NCI-H774 (cell line): ENCODE measurements at regions not wholly inside any gene's neighbourhood (a gene's known extent, or its start where the extent isn't known, plus 50 kb on each side); places are given as distances from the start of the nearest gene placed in this dataset.
"Not testable (repeated sequence)": the region's sequence is repeated elsewhere in the genome, so short reads cannot be mapped to it uniquely, and the experiment has no call there.

Experiments
- DNase-seq: peaks from one replicate; lab custom pipeline; 2025; lab: John Stamatoyannopoulos, UW

- DNase-seq, result no peak
Observed at GRCh38 chr13:87538366-87539052, 132.7 kb upstream of the SLITRK5 start.

- no peak for DNase-seq
Observed at GRCh38 chr13:87553142-87553541, 118.0 kb upstream of the SLITRK5 start.

GRCh38 chr13:87554045-87554444, 117.1 kb upstream of the SLITRK5 start:
- DNase-seq, result no peak

- DNase-seq, result no peak
Observed at GRCh38 chr13:87557788-87558187, 113.4 kb upstream of the SLITRK5 start.

- DNase-seq, result not testable (repeated sequence)
Observed at GRCh38 chr13:87561580-87561979, 109.6 kb upstream of the SLITRK5 start.

- DNase-seq, result no peak
Observed at GRCh38 chr13:87570669-87571068, 100.5 kb upstream of the SLITRK5 start.

GRCh38 chr13:87582399-87582798, 88.8 kb upstream of the SLITRK5 start:
- no peak for DNase-seq

GRCh38 chr13:87590518-87590917, 80.7 kb upstream of the SLITRK5 start:
- DNase-seq, result no peak

GRCh38 chr13:87604437-87604836, 66.7 kb upstream of the SLITRK5 start:
- DNase-seq, result not testable (repeated sequence)

GRCh38 chr13:87607266-87607665, 63.9 kb upstream of the SLITRK5 start:
- DNase-seq, result no peak

- no peak for DNase-seq
Observed at GRCh38 chr13:87614276-87614675, 56.9 kb upstream of the SLITRK5 start.
